Effector memory CD4-positive, alpha-beta T cell (primary cell): ENCODE measurements at regions not wholly inside any gene's neighbourhood (a gene's known extent, or its start where the extent isn't known, plus 50 kb on each side); places are given as distances from the start of the nearest gene placed in this dataset.

Experiments used
- DNase-seq, 3 donors: peaks; one replicate each; pipeline ENCODE4 v3.0.0-alpha.2; 2020
- H3K27ac ChIP-seq: 2 replicates; pipeline ENCODE4 v1.7.0; 2013; ENCODE audit warnings: mild to moderate bottlenecking, low read length, moderate library complexity; ENCODE audit not compliant: insufficient read depth, poor library complexity, severe bottlenecking
- H3K27me3 ChIP-seq: replicated peaks from 2 replicates; pipeline ENCODE4 v1.7.0; 2013; ENCODE audit warnings: mild to moderate bottlenecking, low read length; ENCODE audit not compliant: insufficient read depth, control insufficient read depth, poor library complexity, severe bottlenecking
- H3K36me3 ChIP-seq: 2 replicates; pipeline ENCODE4 v1.7.0; 2013; ENCODE audit warnings: mild to moderate bottlenecking, low read length, moderate library complexity; ENCODE audit not compliant: control insufficient read depth, insufficient read depth
- H3K4me1 ChIP-seq: 2 replicates; pipeline ENCODE4 v1.7.0; 2013; ENCODE audit warnings: low read length, mild to moderate bottlenecking; ENCODE audit not compliant: control insufficient read depth, insufficient read depth, poor library complexity, severe bottlenecking
- H3K4me3 ChIP-seq: 2 replicates; pipeline ENCODE4 v1.7.0; 2013; ENCODE audit warnings: low read length, low read depth, mild to moderate bottlenecking; ENCODE audit not compliant: insufficient read depth, poor library complexity, severe bottlenecking
- H3K9me3 ChIP-seq: 2 replicates; pipeline ENCODE4 v1.7.0; 2013; ENCODE audit warnings: mild to moderate bottlenecking, low read length, moderate library complexity; ENCODE audit not compliant: control insufficient read depth

GRCh38 chr13:99132295-99132835 lies 68.3 kb upstream of the UBAC2 start:
- H3K4me1 ChIP-seq = no peaks in the 10 kb centered on the region
- H3K36me3 ChIP-seq = no peaks in the 10 kb centered on the region
- DNase-seq = no peak
- no peak overlapping the region for H3K27ac ChIP-seq
- no peaks in the 10 kb centered on the region for H3K9me3 ChIP-seq
- no peaks in the 10 kb centered on the region for H3K27me3 ChIP-seq
- H3K4me3 ChIP-seq = no peak overlapping the region

- no peaks in the 10 kb centered on the region for H3K9me3 ChIP-seq
- no peak overlapping the region for H3K4me3 ChIP-seq
- H3K27me3 ChIP-seq = no peaks in the 10 kb centered on the region
- H3K4me1 ChIP-seq = no peaks in the 10 kb centered on the region
- H3K27ac ChIP-seq = no peak overlapping the region
- DNase-seq = no peak
- no peaks in the 10 kb centered on the region for H3K36me3 ChIP-seq
These were observed 67.4 kb upstream of the UBAC2 start for GRCh38 chr13:99133230-99133629.

- H3K4me1 ChIP-seq = no peaks in the 10 kb centered on the region
- H3K9me3 ChIP-seq = no peaks in the 10 kb centered on the region
These were observed 66.8 kb upstream of the UBAC2 start for GRCh38 chr13:99133848-99134247.

GRCh38 chr13:99135591-99135990 lies 65.1 kb upstream of the UBAC2 start:
- Histone ChIP-seq H3K9me3 (no peaks in the 10 kb centered on the region), H3K36me3 (no peaks in the 10 kb centered on the region), H3K27me3 (no peaks in the 10 kb centered on the region), H3K4me1 (no peaks in the 10 kb centered on the region), H3K4me3 (no peak overlapping the region), H3K27ac (no peak overlapping the region)
- no peak for DNase-seq

More at GRCh38 chr13:99133848-99134247, 66.8 kb upstream of the UBAC2 start:
- Histone ChIP-seq H3K4me3 (no peak overlapping the region), H3K27ac (no peak overlapping the region), H3K36me3 (no peaks in the 10 kb centered on the region), H3K27me3 (no peaks in the 10 kb centered on the region)
- no peak for DNase-seq

- no peak overlapping the region for H3K4me3 ChIP-seq
- no peak overlapping the region for H3K27ac ChIP-seq
- H3K27me3 ChIP-seq = no peaks in the 10 kb centered on the region
- no peaks in the 10 kb centered on the region for H3K9me3 ChIP-seq
- no peaks in the 10 kb centered on the region for H3K4me1 ChIP-seq
- H3K36me3 ChIP-seq = no peaks in the 10 kb centered on the region
- DNase-seq = no peak
These were observed 64.2 kb upstream of the UBAC2 start for GRCh38 chr13:99136427-99136954.

- Histone ChIP-seq H3K4me3 (no peak overlapping the region), H3K9me3 (no peaks in the 10 kb centered on the region), H3K27me3 (no peaks in the 10 kb centered on the region), H3K36me3 (no peaks in the 10 kb centered on the region), H3K27ac (no peak overlapping the region), H3K4me1 (no peaks in the 10 kb centered on the region)
- no peak for DNase-seq
These were observed 59.8 kb upstream of the UBAC2 start for GRCh38 chr13:99140831-99141230.

- Histone ChIP-seq H3K4me1 (no peaks in the 10 kb centered on the region), H3K27me3 (no peaks in the 10 kb centered on the region), H3K9me3 (no peaks in the 10 kb centered on the region), H3K27ac (no peak overlapping the region), H3K4me3 (no peak overlapping the region), H3K36me3 (no peaks in the 10 kb centered on the region)
- DNase-seq = no peak
These were observed 56.8 kb upstream of the UBAC2 start for GRCh38 chr13:99143904-99144303.

- DNase-seq = no peak
- H3K36me3 ChIP-seq = no peaks in the 10 kb centered on the region
- H3K4me3 ChIP-seq = no peak overlapping the region
- H3K27ac ChIP-seq = no peak overlapping the region
- H3K27me3 ChIP-seq = no peaks in the 10 kb centered on the region
- no peaks in the 10 kb centered on the region for H3K4me1 ChIP-seq
- no peaks in the 10 kb centered on the region for H3K9me3 ChIP-seq
These were observed 56.3 kb upstream of the UBAC2 start for GRCh38 chr13:99144306-99144705.

- H3K36me3 ChIP-seq = no peaks in the 10 kb centered on the region
- no peaks in the 10 kb centered on the region for H3K9me3 ChIP-seq
- no peak overlapping the region for H3K4me3 ChIP-seq
- no peak for DNase-seq
- no peaks in the 10 kb centered on the region for H3K4me1 ChIP-seq
- no peaks in the 10 kb centered on the region for H3K27me3 ChIP-seq
- H3K27ac ChIP-seq = no peak overlapping the region
These were observed 55.2 kb upstream of the UBAC2 start for GRCh38 chr13:99145461-99145860.

- H3K9me3 ChIP-seq = no peaks in the 10 kb centered on the region
- H3K27me3 ChIP-seq = no peaks in the 10 kb centered on the region
- H3K27ac ChIP-seq = no peak overlapping the region
- DNase-seq = no peak
- H3K4me1 ChIP-seq = no peaks in the 10 kb centered on the region
- H3K36me3 ChIP-seq = no peaks in the 10 kb centered on the region
- no peak overlapping the region for H3K4me3 ChIP-seq
These were observed 49.9 kb upstream of the UBAC2 start for GRCh38 chr13:99150575-99151361.
